SK-N-SH (cell line): ENCODE measurements at regions not wholly inside any gene's neighbourhood (a gene's known extent, or its start where the extent isn't known, plus 50 kb on each side); places are given as distances from the start of the nearest gene placed in this dataset.

ENCODE experiments used
- CTCF ChIA-PET: fragments of 300-600, 350-600 bp; formaldehyde crosslinking; extraction: SDS; loops from one replicate; lab custom pipeline; 2021; lab: Yijun Ruan, JAX
- POLR2A ChIA-PET: fragments of 350-600 bp; sonication (Branson Sonifier 250); formaldehyde crosslinking; extraction: SDS; loops from one replicate; lab custom pipeline; 2020; ENCODE audit warnings: antibody characterized with exemption, inconsistent platforms; lab: Yijun Ruan, JAX
- DNase-seq: peaks from one replicate; pipeline ENCODE4 v3.0.0; 2012
- H2AFZ ChIP-seq: fragments of 200-600 bp; sonication (generic); 2 replicates; pipeline ENCODE4 v1.8.1; 2016; ENCODE audit warnings: antibody characterized with exemption, mild to moderate bottlenecking, low read depth
- H3F3A ChIP-seq: fragments of 200-600 bp; sonication (generic); replicated peaks from 2 replicates; pipeline ENCODE3; 2016; ENCODE audit warnings: antibody characterized with exemption, mild to moderate bottlenecking; ENCODE audit not compliant: insufficient read depth
- H3K27ac ChIP-seq, 2 experiments: fragments of 200-500 bp in 1 of 2; fragments of 200-600 bp in 1 of 2; sonication (Bioruptor generic) in 1 of 2; sonication (generic), shearing (Covaris generic) in 1 of 2; 2 replicates each; pipeline versions ENCODE4 v1.5.1 to v1.6.1; 2014 to 2016; ENCODE audit warnings: low read depth in 2 of 2, inconsistent platforms in 1 of 2, low read length in 1 of 2, mild to moderate bottlenecking in 1 of 2, mixed read lengths in 1 of 2
- H3K27me3 ChIP-seq: fragments of 200-600 bp; sonication (generic), shearing (Covaris generic); 2 replicates; pipeline ENCODE4 v1.6.1; 2016; ENCODE audit warnings: mixed run types; ENCODE audit not compliant: insufficient read depth
- H3K36me3 ChIP-seq, 2 experiments: fragments of 200-500 bp in 1 of 2; fragments of 200-600 bp in 1 of 2; sonication (Bioruptor generic) in 1 of 2; sonication (generic) in 1 of 2; replicated peaks in 1 of 2; 2 replicates each; pipeline versions ENCODE3 to v1.5.1; 2014 to 2016; ENCODE audit warnings: low read length in 1 of 2, mild to moderate bottlenecking in 1 of 2; ENCODE audit not compliant: insufficient read depth in 2 of 2, control insufficient read depth in 1 of 2
- H3K4me1 ChIP-seq, 2 experiments: fragments of 200-500 bp in 1 of 2; fragments of 200-600 bp in 1 of 2; sonication (Bioruptor generic) in 1 of 2; sonication (generic), shearing (Covaris generic) in 1 of 2; 2 replicates each; pipeline versions ENCODE4 v1.5.1 to v1.6.1; 2014 to 2016; ENCODE audit warnings: low read depth in 1 of 2, low read length in 1 of 2, mixed run types in 1 of 2; ENCODE audit not compliant: insufficient read depth in 2 of 2, control insufficient read depth in 1 of 2
- H3K4me2 ChIP-seq: fragments of 200-600 bp; sonication (generic), shearing (Covaris generic); 2 replicates; pipeline ENCODE4 v1.6.1; 2017; ENCODE audit warnings: mixed run types
- H3K4me3 ChIP-seq, 2 experiments: fragments of 200-500 bp in 1 of 2; fragments of 200-600 bp in 1 of 2; sonication (Bioruptor generic) in 1 of 2; sonication (generic), shearing (Covaris generic) in 1 of 2; 2 replicates each; pipeline versions ENCODE4 v1.5.1 to v1.8.1; 2014 to 2016; ENCODE audit warnings: low read depth in 2 of 2, inconsistent platforms in 1 of 2, low read length in 1 of 2, mild to moderate bottlenecking in 1 of 2, mixed read lengths in 1 of 2, moderate library complexity in 1 of 2
- H3K79me2 ChIP-seq: fragments of 200-600 bp; sonication (generic); 2 replicates; pipeline ENCODE4 v1.8.1; 2017; ENCODE audit warnings: mild to moderate bottlenecking; ENCODE audit not compliant: insufficient read depth
- H3K9ac ChIP-seq: fragments of 200-600 bp; sonication (generic); 2 replicates; pipeline ENCODE4 v1.6.1; 2017; ENCODE audit warnings: mixed run types
- H3K9me2 ChIP-seq: fragments of 200-600 bp; sonication (generic); 2 replicates; pipeline ENCODE4 v1.6.1; 2017; ENCODE audit warnings: mixed run types
- H3K9me3 ChIP-seq: fragments of 200-600 bp; sonication (generic); 2 replicates; pipeline ENCODE4 v1.6.1; 2017; ENCODE audit warnings: mixed run types, mild to moderate bottlenecking, moderate library complexity
- H4K20me1 ChIP-seq: fragments of 200-600 bp; sonication (generic); 2 replicates; pipeline ENCODE4 v1.6.1; 2017; ENCODE audit warnings: mild to moderate bottlenecking, mixed run types; ENCODE audit not compliant: insufficient read depth
- CHD2 ChIP-seq: fragments of 150-350 bp; IDR thresholded peaks from 2 replicates; pipeline ENCODE4 v1.6.1; 2018; ENCODE audit warnings: low read length; ENCODE audit not compliant: partially characterized antibody
- ELF1 ChIP-seq: IDR thresholded peaks from 2 replicates; pipeline ENCODE4 v1.4.0; 2012
- FOSL2 ChIP-seq: IDR thresholded peaks from 2 replicates; pipeline ENCODE4 v1.4.0; 2012; ENCODE audit warnings: low read depth, mild to moderate bottlenecking, moderate library complexity, borderline replicate concordance
- IRF3 ChIP-seq: fragments of 150-350 bp; IDR thresholded peaks from 2 replicates; pipeline ENCODE4 v1.6.1; 2016; ENCODE audit warnings: mild to moderate bottlenecking, low read depth, low read length
- MXI1 ChIP-seq: IDR thresholded peaks from 2 replicates; pipeline ENCODE4 v1.6.1; 2012; ENCODE audit warnings: mild to moderate bottlenecking, low read depth, low read length, improper control_type of control experiment
- PBX3 ChIP-seq: IDR thresholded peaks from 2 replicates; pipeline ENCODE4; 2012
- TCF12 ChIP-seq: IDR thresholded peaks from 2 replicates; pipeline ENCODE4 v1.4.0; 2012
- USF2 ChIP-seq: fragments of 150-350 bp; IDR thresholded peaks from 2 replicates; pipeline ENCODE4 v1.6.1; 2017; ENCODE audit warnings: antibody characterized with exemption, low read length, low read depth, borderline replicate concordance
- YY1 ChIP-seq: IDR thresholded peaks from 2 replicates; pipeline ENCODE4 v1.4.0; 2012; ENCODE audit warnings: low read depth, mild to moderate bottlenecking
- WGBS: methylation state at CpG from one replicate; pipeline ENCODE4 v1.1.6; 2017; ENCODE audit warnings: low lambda C conversion rate; 5-methylcytosine and 5-hydroxymethylcytosine counted together
- TF ChIP-seq, protein P1 (sequence below): IDR thresholded peaks from 2 replicates; pipeline ENCODE4 v1.4.0; 2012; ENCODE audit warnings: low read depth, borderline replicate concordance
- TF ChIP-seq, protein P2 (sequence below): fragments of 200-600 bp; sonication (generic); IDR thresholded peaks from 2 replicates; pipeline ENCODE4 v1.6.1; 2017; ENCODE audit warnings: antibody characterized with exemption, mild to moderate bottlenecking, moderate library complexity

DNA sequence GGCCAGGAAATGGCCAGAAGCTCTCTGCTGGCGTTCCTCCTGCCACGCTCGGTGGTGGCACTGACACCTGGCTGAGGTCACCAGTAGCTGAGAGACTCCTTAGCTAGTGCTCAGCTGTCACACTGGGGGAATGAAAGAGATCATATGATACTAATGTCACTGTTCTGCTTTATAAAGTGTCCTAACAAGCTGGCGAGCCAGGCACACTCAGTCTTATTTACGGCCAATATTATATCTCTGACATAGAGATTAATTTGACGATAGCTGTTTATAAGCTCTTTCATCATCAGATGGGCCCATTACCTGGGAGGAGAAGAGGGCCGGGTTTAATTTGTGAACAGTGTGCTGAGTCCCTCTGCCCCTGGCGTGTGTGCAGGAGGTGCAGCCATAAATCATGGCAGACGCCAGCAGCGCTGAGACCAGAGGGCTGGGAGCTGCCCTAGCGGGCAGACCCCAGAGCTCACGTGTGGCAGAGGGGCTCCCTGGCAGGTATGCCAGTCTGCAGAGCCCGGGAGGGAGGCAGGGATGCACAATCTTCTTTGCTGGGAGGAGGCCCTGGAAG lies 246.5 kb downstream of the HAUS1 start (continued):
- TF ChIP-seq, protein P1, sequence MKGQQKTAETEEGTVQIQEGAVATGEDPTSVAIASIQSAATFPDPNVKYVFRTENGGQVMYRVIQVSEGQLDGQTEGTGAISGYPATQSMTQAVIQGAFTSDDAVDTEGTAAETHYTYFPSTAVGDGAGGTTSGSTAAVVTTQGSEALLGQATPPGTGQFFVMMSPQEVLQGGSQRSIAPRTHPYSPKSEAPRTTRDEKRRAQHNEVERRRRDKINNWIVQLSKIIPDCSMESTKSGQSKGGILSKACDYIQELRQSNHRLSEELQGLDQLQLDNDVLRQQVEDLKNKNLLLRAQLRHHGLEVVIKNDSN, result no peak
- TF ChIP-seq PBX3 (no peak), FOSL2 (no peak)

GRCh38 chr18:46352520-46353250 lies 248.5 kb downstream of the HAUS1 start:
- Histone ChIP-seq H4K20me1 (no peaks in the 10 kb centered on the region), H3K9me2 (no peaks in the 10 kb centered on the region)
- DNase-seq, result no peak
- CTCF ChIA-PET, result interaction anchor here (1.4 to 2.0 kb wide), 2 partner anchors 16 to 71 kb away, joined by 3 to 7 read pairs; no protein-coding TSS in a partner anchor
- TF ChIP-seq CHD2, result no peak
- TF ChIP-seq USF2, result no peak
- TF ChIP-seq, all 33 proteins: peak for 0
- Histone ChIP-seq H3K4me3 (no peak overlapping the region), H3K27ac (no peak overlapping the region), H3K9me3 (no peaks in the 10 kb centered on the region), H2AFZ (no peak overlapping the region), H3K79me2 (no peaks in the 10 kb centered on the region), H3K36me3 (no peaks in the 10 kb centered on the region), H3K27me3 (no peaks in the 10 kb centered on the region), H3K9ac (no peak overlapping the region), H3K4me2 (no peak overlapping the region), H3K4me1 (peaks cover 0 to 51% of the 10 kb centered on the region in 2 experiments; a peak in 2 of 4 replicates), H3F3A (no peaks in the 10 kb centered on the region)
- WGBS, result 78% methylated on average over 4 of the region's 5 CpGs
- POLR2A ChIA-PET, result interaction anchor here (3.2 kb wide), 1 partner anchor 14 kb away, joined by 11 read pairs; no protein-coding TSS in a partner anchor

DNA sequence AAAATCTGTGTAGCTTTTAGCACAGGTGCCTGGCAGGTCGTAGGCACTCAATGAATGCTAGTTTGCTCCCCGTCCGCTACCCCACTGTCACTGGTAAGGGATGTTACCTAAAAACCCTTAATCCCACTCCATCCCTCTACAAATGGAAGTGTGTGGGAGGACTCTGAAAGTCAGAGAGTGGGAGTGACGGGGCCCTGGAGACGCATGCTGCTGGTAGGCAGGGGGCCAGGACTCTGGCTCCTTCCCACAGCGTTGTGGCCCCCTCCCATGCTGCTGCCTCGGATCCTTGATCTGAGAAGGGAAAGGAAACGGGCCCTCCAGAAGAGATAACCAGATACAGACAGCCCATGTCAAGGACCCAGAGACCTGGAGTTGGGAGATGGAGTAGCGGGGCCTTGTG lies 249.3 kb downstream of the HAUS1 start:
- DNase-seq, result no peak
- CTCF ChIA-PET, result interaction anchor here (2.0 kb wide), 1 partner anchor 15 kb away, joined by 7 read pairs; no protein-coding TSS in a partner anchor
- no peak for TF ChIP-seq IRF3
- TF ChIP-seq ELF1, result no peak
- no peak for TF ChIP-seq MXI1
- TF ChIP-seq CHD2, result no peak
- TF ChIP-seq, protein P2, sequence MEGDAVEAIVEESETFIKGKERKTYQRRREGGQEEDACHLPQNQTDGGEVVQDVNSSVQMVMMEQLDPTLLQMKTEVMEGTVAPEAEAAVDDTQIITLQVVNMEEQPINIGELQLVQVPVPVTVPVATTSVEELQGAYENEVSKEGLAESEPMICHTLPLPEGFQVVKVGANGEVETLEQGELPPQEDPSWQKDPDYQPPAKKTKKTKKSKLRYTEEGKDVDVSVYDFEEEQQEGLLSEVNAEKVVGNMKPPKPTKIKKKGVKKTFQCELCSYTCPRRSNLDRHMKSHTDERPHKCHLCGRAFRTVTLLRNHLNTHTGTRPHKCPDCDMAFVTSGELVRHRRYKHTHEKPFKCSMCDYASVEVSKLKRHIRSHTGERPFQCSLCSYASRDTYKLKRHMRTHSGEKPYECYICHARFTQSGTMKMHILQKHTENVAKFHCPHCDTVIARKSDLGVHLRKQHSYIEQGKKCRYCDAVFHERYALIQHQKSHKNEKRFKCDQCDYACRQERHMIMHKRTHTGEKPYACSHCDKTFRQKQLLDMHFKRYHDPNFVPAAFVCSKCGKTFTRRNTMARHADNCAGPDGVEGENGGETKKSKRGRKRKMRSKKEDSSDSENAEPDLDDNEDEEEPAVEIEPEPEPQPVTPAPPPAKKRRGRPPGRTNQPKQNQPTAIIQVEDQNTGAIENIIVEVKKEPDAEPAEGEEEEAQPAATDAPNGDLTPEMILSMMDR, result no peak
- no peak for TF ChIP-seq USF2
- no peak for TF ChIP-seq TCF12
- no peak for TF ChIP-seq YY1

More for the DNA sequence above, 249.3 kb downstream of the HAUS1 start:
- no peak overlapping the region for H3K4me3 ChIP-seq
- POLR2A ChIA-PET, result no interaction called here
- no peak overlapping the region for H3K9ac ChIP-seq
- H3K27me3 ChIP-seq, result no peaks in the 10 kb centered on the region
- H2AFZ ChIP-seq, result no peak overlapping the region
- no peaks in the 10 kb centered on the region for H3K9me2 ChIP-seq
- H3K79me2 ChIP-seq, result no peaks in the 10 kb centered on the region
- no peaks in the 10 kb centered on the region for H3K9me3 ChIP-seq
- WGBS, result 74% methylated on average over 8 of the region's 9 CpGs
- no peak overlapping the region for H3K27ac ChIP-seq
- H3K4me2 ChIP-seq, result no peak overlapping the region
- peaks cover 0 to 49% of the 10 kb centered on the region in 2 experiments; a peak in 2 of 4 replicates for H3K4me1 ChIP-seq
- H3K36me3 ChIP-seq, result no peaks in the 10 kb centered on the region
- H3F3A ChIP-seq, result no peaks in the 10 kb centered on the region
- no peaks in the 10 kb centered on the region for H4K20me1 ChIP-seq
